Activated CD4-positive, CD25-positive, alpha-beta regulatory T cell treated with anti-CD3 and anti-CD28 coated beads, Interleukin-2, amount 50 U/mL, for 24 hours (primary cell): ENCODE measurements at regions not wholly inside any gene's neighbourhood (a gene's known extent, or its start where the extent isn't known, plus 50 kb on each side); places are given as distances from the start of the nearest gene placed in this dataset.

Source experiments
- ATAC-seq, 2 donors: fragments of 150-1000 bp; cut with Tn5 transposase; one replicate each; pipeline ENCODE4 v1.10.0; 2021; ENCODE audit warnings: mild to moderate bottlenecking in 1 of 2, moderate library complexity in 1 of 2

DNA sequence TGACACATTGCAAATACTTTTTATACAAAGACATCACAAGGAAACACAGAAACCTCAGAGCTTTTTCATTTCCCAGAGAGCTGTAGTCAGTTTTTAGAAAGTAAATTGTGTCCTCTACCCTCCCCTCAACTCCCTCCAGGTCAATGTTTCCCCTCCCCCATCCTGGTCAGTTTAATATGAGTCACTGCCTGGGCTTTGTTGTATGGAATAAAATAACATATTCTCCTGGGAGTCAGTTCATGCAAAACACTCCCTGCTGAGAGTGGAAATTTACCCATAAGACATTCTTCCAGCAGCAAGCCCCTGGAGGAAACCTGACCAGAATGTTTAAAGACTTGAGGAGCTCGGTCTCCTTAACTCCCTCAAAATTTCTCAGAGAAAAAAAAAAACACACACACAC is 270.1 kb upstream of the LDB2 start:
- no peak for ATAC-seq

DNA sequence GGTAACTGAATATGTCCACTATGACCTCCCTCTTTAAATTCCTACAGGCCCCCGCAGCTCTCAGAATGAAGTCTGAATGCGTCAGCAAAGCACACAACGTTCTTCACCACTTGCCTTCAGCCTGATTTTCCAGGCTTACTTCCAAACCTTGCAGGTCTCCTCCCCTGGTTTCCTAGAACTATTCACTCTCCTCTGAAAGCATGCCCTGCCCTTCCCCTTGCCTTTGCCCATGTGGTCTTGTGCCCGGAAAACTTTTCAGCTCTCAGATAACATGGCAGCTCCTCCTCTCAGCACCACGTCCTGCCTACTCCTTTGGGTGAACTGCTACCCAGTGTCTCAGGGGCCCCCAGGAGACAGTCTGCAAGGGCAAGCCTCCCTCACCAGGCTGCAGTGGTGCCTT is 268.5 kb upstream of the LDB2 start:
- no peak for ATAC-seq

DNA sequence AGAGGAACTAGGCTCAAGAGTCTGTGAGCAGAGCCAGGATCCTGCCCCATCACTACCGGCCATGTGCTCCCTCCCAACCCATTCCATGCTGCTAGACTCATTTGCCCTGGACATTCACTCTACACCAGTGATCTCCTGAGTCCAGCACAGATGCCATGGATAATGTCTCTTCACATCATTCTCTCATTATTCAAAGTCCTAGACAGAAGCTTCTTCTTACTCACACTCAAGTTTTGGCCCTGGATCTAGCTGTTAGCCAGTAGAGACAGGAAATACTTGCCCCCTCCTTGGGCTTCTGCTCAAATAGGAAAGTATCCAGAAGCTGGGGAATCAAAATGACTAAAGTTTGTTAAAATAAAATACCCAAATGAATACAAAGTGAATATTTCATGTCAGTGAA is 266.8 kb upstream of the LDB2 start:
- no peak for ATAC-seq

DNA sequence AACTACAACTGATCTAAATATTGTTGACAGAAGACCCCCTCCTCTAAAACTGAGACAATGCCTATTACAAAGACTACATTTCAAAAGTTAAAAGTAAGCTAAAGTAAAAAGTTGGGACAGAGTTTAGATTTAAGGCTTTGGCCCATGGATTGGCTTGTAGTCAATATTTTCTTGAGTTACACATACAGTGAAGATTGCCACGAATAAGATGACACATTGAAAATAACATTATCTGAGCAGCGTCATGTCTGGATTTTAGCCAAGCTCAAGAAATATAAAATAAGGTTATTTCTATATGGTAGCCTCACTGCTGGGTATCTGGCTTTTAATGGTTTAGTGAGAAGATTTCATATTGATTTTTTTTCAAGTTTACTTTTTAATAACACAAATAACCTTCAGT is 266.2 kb upstream of the LDB2 start:
- ATAC-seq = no peak

DNA sequence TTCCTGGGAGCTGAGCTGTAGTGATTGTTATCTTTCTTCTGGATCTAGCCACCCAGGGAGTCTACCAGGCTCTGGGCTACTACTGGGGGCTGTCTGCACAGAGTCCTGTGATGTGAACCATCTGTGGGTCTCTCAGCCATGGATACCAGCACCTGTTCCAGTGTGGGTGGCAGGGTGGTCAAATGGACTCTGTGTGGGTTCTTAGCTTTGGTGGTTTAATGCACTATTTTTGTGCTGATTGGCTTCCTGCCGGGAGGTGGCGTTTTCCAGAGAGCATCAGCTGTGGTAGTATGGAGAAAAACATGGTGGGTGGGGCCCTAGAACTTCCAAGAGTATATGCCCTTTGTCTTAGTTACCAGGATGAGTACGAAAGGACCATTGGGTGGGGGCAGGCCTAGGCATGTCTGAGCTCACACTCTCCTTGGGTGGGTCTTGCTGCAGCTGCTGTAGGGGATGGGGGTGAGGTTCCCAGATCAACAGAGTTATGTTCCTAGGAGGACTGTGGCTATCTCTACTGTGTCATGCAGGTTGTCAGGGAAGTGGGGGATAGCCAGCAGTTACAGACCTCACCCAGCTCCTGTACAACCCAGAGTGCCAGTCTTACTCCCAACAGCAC is 264.8 kb upstream of the LDB2 start:
- no peak for ATAC-seq

DNA sequence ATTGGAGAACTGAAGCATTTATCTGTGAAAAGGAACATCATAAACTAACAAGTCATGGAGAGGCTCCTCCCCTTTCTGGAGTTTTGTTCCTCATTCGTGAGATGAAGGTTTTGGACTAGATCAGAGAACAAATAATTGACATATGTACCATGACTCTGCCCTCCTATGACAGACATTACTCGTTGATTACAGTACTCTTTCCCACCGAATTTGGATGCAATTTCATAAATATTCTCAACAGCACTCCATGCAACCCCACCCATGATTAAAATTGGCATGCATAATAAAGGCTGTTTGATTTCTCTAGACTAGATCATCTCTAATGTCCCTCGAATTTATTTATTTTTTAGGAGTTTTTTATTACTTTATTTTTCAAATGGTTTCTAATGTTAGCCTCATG is 258.9 kb upstream of the LDB2 start:
- ATAC-seq = no peak

DNA sequence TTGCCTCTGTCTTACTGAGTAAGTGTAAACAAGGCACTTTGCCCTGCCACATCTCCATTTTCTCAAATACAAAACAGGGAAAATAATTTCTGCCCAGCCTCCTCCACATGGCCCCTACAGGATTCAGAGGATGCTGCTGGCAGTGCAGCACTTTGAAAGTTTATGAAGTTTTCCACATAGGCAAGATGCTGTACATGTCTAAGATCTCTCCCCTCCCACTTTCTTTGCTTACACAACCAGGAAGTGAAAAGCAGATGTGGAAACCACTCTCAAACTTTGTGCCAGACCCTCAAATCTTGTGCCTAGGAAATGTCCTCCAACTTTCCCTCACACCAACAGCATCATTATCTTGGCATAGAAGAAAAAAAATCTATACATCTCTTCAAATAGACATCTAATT is 257.0 kb upstream of the LDB2 start:
- ATAC-seq = no peak

DNA sequence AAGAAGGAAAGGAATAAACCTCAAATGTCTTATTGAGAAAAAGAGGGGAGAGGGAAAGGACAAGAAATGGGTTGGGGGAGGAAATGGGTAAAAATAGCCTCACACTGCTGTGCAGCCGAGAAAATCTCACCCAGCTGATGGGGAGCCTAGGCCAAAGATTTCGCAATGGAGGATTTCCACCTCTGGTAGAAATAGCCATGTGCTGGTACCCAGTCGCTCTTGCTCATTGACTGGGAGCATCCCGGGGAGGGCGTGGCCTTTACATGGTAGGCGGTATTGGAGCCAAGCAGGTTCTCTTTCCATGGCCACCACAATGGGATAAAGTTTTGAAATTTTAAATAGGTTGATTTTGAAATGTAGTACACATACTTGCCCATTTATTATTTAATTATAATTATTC is 255.1 kb upstream of the LDB2 start:
- no peak for ATAC-seq

DNA sequence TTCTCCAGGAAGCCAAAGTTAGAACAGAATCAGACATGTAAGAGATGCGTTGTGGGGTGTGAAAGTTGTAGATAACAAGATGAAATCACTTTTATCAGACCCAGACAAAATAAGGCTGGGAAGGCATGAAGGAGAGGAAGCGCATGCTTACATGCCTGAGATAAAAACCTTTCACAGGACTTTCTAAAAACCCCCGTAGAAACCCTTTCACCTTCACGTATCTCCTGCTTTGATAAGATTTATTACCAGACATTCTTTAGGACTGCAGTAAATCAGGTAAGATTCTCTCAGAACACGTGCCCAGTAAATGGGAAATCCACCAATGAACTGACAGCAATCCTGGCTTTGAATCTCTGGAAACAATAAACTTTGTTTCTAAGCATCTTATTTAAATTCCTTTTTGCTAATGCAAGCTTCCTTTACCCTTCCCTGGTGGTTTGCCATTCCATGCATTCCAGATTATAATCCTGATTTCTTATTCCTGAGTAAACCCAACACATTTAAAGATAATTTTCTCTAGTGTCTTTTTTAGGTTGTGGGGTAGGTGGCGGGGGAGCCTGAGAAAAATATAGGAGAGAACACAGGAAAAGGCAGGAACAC is 254.6 kb upstream of the LDB2 start:
- ATAC-seq = no peak

DNA sequence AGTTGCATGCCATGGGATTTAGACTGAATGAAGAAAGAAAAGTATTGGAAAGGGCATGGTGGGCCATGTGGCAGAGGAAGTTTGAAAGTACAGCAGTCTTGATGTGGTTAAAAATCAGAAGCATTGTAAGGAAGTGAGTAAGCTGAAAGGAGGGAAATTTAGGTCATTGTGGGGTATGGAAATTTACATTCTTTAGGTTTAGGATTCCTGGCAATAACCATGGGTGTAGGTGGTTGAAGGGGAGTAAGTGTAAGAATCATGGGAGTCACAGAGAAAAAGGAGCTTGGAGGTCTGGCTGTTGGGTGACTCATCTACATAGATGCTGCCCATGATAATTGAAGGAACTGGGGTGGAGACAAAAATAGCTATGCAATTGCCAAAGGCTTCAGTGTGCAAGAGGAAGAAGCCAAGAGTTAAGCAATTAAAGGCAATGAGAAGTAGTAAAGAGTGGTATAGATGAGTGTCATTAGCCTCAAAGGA is 243.8 kb upstream of the LDB2 start:
- ATAC-seq = no peak

DNA sequence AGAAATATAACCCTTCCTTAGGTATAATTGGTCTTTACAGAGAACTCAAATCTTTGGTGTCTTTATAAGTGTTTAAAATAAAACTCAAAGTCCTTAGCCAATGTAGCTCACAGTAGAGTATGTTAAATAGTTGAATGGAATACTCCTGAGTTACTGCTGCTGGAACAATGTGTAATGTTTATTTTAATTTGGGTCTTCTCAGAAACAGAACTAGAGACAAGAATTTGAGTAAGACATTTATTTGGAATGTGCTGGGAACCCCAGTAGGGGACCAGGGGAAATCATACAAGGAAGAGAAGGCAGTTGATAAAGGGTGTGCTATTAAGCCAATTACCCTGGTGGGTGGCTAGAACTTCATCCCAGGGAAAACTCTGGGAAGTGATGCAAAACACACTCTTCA is 240.4 kb upstream of the LDB2 start:
- no peak for ATAC-seq

DNA sequence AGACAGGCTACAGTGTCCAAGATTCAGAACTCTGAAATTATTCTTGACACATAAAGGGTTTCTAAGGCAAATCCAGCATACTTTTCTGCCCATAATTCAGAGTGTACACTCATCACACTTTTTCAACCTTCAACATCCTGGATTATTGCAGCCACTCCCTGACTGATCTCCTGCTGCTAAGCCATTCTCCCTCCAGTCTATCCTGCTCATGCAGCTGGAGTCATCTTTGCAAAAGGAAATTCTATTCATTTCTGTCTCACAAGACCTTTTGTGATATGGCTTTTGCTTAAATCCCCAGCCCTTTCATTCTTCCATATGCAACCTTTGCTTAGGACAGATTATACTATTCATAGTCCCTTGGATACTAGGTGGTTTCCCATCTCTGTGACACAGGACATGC is 236.1 kb upstream of the LDB2 start:
- ATAC-seq = no peak

DNA sequence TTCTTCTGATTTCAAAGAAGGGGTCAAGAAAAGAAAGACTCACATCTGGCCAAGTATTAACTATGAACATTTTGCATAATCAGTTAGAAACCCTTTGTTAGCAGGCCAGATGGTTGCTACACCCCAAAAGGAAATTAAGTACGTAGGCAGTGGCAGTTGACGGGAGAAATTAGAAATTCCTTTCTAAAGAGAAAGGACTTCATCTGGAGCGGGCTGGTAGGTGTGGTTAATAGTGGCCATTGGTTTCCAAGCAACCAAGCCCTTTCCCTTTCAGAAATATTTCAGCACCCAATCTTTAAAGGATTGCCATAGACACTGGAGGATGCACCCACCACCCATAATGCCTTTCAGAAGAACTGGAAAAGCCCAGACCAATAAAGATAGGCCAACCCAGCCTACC is 235.7 kb upstream of the LDB2 start:
- no peak for ATAC-seq

DNA sequence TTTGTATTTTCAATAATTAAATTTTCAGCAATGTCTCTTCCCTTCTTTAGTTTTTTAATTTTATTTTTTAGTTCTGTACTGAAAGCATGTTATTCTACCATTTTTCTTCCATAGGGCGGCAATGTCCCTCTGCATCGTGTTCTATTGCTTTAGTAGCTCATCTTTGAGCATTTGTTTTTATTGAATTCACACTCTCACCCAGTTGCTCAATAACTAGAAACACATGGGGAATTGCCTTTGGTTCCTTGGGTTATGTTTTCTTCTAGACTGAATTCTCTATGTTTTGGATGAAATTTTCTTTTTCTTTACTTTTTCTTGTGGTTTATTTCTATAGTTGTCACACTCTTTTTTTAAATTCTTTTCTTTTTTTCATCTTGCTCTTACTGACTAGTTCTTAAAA is 233.8 kb upstream of the LDB2 start:
- no peak for ATAC-seq

DNA sequence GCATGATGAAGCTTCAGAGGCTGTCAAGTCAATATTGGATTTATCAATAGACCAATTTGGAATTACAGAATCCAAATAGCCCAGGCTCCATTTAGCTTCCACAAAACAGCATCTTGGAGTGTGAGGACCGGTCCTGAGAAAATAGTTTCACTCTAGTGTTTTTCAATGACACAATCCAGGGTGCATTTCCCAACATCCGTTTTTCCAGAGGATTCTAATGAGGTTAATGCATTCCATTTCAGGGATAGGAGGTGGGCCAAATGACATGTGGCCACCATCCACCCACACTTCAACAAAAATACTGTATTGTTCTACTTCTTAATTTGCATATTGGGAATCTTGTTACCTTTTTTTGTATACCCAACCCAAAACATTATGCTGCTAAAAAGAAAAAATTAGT is 229.8 kb upstream of the LDB2 start:
- no peak for ATAC-seq

DNA sequence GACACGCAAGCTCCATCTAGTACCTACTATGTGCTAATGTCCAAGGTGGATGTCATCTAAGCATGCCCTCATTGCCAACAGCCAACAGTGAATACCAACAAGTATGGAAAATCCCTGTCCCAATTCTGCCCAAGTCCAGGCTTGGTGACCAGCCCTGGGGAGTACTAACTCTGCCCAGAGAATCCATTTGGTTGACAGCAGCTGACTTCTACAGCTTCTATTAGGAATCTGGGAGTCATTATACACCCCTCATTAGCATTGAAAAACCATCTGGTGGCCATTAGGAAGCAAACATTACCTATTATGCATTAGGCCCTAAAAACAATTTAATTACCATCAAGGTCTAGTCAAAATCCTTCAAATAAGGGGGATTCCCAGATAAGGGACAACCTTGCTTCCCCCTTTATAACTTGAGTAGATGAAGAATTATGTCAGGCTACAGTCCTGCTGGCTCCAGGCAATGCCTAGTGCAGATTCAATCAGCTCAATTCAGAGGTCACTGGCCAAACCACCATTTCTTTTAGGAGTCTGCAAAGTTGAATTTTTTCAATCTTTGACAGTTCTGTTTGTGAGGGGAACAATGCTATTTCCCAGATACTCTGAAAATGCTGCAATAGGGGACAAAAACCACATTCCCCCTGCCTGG is 228.0 kb upstream of the LDB2 start:
- no peak for ATAC-seq

DNA sequence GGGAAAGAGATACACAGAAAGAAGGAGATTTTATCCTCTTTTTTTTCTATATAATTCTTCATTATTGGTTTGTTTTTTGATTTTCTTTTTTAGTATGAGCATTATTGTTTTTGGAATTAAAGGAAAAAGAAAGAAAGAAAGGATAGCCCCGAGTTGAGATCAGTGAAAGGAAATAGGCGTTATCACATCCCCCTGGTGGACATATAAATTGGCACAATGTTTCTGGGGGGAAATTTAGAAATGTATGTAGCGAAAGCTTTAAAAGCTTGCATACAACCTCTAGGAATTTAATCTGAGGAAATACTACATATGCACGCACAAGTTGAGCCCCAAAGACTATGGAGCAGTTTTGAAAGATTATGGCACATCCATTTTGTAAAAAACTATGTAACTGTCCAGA is 226.3 kb upstream of the LDB2 start:
- ATAC-seq = no peak

DNA sequence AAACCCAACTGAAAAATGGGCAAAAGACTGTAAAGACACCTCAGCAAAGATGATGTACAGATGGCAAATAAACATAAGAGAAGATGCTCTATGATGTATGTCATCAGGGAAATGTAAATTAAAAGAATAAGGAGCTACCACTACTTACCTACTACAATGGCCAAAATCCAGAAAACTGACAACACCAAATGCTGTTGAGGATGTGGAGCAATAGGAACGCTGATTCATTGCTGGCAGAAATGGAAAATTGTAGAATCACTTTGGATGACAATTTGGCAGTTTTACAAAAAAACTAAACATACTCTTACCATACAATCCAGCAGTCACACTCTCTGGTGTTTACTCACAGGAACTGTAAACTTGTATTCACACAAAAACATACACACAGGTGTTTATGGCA is 222.3 kb upstream of the LDB2 start:
- ATAC-seq = no peak

DNA sequence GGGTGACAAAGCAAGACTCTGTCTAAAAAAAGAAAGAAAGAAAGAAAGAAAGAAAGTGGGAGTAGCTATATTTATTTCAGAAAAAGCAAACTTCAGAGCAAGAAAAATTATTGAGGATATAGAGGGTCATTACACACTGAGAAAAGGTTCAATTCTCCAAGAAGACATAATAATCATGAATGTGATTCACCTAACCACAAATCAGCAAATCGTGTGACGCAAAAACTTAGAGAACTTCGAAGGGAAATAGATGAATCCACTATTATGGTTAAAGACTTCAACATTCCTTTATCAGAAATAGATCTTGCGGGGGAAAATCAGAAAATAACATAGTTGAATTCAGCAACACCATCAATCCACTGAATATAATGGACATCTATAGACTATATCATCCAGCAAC is 219.3 kb upstream of the LDB2 start:
- ATAC-seq = no peak

DNA sequence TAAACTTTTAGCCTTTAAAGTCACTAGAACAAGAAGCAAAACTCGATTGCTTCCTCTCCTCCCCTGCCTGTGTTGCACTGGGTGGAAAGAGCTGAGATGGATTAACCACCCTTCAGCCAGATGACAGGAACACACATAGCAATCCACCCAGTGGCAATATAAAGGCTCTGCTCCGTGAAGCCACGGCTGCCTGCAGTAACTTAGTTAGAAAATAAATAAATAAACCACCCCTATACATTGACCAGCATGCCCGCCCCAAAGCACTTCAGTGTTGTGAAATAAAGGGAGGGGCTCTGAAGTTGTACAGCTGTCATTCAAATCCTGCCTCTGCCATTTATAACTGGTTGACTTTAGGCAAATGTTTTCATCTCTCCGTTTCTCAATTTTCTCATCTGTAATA is 217.1 kb upstream of the LDB2 start:
- ATAC-seq = no peak

DNA sequence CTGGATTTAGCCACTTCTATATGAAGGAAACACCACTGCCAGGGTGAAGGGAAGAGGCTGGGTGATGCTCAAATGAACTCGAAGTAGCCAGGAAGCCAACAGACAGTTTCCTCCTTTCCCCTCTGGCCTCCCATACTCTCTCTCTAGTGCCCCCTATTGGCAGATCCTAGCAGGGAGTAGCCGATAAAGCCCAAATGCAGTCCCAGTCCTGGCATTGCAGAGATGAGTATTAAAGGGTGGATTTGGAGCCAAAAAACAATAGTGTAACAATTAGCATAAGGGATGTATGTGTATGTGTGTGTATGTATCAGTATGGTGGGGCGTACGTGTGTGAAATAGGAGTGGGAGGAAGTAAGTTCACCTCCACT is 213.8 kb upstream of the LDB2 start:
- no peak for ATAC-seq

DNA sequence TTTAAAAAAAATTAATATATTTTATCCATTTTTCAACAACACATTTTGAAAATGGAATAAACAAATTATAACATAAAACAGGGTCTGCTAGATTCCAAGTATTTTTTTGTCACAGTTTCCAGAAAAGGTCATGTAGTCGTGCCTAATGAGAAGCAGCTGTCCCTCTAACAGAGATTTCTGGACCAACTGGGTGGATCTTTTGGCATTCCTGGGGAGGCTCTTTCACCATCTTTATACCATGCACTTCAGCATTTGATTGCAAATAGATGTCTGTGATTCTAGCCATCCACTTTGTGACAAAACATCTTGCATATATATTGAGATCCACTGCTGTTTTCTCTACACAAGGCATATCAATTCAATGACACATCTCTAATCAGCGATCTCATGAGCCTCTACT is 210.7 kb upstream of the LDB2 start:
- no peak for ATAC-seq

DNA sequence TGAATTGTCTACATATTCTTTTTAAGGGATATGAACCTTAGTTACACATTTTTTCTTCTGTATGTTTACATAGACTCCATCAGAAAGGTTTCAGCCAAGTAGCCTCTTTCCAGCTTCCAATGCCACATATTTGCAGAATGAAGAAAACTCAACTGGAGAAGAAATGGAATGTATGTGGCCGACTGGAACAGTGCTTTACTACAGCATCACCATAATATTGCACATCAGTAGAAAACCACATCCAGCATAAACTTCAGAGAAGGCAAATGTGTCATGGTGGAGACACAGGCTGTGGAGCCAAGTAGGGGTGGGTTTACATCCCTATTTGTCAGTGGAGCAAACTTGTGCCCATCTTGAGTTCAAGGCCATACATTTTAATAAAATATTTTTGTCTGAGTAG is 204.8 kb upstream of the LDB2 start:
- ATAC-seq = no peak

DNA sequence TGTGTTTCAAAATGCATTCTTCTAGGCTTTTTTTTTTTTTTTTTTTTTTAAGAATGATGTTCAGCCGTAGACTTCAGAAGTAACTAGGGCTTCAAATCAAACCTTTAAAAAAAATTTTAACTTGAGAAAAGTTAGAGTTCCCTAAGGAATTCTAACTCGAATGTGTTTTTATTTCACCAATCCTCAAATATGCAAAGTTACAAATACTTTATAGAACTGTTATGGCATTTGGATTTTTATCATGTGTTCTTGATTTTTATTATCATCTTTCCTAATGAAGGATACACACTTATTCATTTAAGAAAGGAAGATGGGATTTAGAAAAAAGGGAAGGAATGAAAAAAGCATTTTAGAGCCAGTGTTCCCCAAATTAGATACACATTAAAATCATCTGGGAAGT is 200.6 kb upstream of the LDB2 start:
- ATAC-seq = no peak

DNA sequence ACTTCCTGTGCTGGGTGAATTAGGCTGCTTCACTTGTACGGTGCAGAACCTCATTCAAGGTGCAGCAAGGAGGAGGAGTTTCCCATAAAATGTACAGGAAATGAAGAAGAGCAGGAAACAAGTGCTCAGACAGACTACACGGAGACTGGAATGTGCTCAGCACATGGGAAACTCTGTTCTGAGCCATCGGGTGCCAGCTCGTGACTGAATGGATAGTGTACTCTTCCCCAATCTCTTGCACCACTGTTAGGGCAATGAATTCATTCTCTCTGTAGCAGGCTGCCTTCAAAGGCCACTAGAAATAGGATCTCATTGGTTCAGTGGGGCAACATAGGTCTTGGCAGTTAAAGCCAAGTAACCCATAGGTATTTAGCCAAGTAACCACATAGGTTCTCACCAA is 200.0 kb upstream of the LDB2 start:
- no peak for ATAC-seq
